Esophagus muscularis mucosa (tissue), 4 donors: ENCODE measurements at regions not wholly inside any gene's neighbourhood (a gene's known extent, or its start where the extent isn't known, plus 50 kb on each side); places are given as distances from the start of the nearest gene placed in this dataset.
"Not testable (repeated sequence)": the region's sequence is repeated elsewhere in the genome, so short reads cannot be mapped to it uniquely, and the experiment has no call there.

ENCODE experiments used
- EP300 ChIP-seq: sonication (generic); formaldehyde crosslinking; IDR thresholded peaks from one replicate; pipeline ENCODE4 v1.6.1; 2017; ENCODE audit warnings: antibody characterized with exemption
- POLR2A ChIP-seq: fragments of 450-650 bp; IDR thresholded peaks from one replicate; pipeline ENCODE4 v1.6.1; 2017; ENCODE audit warnings: antibody characterized with exemption, moderate library complexity, mild to moderate bottlenecking, low read depth
- POLR2AphosphoS5 ChIP-seq, 2 donors: sonication (generic); formaldehyde crosslinking; IDR thresholded peaks; one replicate each; pipeline ENCODE4 v1.6.1; 2017; ENCODE audit warnings: antibody characterized with exemption in 2 of 2
- TF ChIP-seq, protein P1 (sequence below), 3 experiments: fragments of 200-600 bp in 2 of 3; fragments of 450-650 bp in 1 of 3; sonication (generic) in 2 of 3; IDR thresholded peaks; one replicate each; pipeline ENCODE4 v1.5.1; 2017 to 2019; ENCODE audit warnings: antibody characterized with exemption in 3 of 3, mild to moderate bottlenecking in 2 of 3, moderate library complexity in 1 of 3

DNA sequence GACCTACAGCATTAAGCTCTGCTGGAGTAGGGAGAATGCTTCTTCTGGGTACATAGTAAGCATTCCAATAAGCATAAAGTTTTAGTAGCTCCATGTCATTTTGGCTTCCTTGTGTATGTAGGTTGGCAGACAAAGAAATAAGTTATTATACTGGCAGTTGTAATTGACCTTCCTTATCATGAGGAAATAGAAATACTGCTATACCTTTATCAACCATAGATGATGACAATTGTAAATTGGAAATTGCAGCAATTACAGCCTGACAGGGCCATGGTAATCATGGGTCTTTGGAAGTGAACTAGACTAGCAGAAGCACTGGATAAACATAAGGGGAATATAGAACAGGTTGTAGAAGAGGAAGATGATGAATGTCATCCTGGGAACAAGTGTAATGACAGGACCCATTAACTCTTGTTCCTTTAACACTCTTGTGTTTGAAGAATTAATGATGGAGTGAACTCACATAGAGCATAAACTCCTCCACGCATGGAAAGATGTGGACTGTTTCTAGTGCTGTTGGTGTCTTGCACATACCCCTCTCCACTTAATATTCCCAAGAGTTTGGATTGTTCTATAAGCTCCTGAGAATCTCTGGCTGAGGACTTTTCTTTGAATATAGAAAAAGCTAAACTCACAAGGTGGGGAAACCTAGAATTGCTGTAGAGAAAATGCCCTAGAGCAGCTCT, 137.5 kb downstream of the OR4F15 start:
- TF ChIP-seq, protein P1, sequence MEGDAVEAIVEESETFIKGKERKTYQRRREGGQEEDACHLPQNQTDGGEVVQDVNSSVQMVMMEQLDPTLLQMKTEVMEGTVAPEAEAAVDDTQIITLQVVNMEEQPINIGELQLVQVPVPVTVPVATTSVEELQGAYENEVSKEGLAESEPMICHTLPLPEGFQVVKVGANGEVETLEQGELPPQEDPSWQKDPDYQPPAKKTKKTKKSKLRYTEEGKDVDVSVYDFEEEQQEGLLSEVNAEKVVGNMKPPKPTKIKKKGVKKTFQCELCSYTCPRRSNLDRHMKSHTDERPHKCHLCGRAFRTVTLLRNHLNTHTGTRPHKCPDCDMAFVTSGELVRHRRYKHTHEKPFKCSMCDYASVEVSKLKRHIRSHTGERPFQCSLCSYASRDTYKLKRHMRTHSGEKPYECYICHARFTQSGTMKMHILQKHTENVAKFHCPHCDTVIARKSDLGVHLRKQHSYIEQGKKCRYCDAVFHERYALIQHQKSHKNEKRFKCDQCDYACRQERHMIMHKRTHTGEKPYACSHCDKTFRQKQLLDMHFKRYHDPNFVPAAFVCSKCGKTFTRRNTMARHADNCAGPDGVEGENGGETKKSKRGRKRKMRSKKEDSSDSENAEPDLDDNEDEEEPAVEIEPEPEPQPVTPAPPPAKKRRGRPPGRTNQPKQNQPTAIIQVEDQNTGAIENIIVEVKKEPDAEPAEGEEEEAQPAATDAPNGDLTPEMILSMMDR (IDR thresholded peaks at IDR 0.05), result not testable (repeated sequence)
- not testable (repeated sequence) for TF ChIP-seq EP300; POLR2A; POLR2AphosphoS5 (IDR thresholded peaks at IDR 0.05)
